HCT116 (cell line): ENCODE measurements at regions not wholly inside any gene's neighbourhood (a gene's known extent, or its start where the extent isn't known, plus 50 kb on each side); places are given as distances from the start of the nearest gene placed in this dataset.

Experiments used
- ATAC-seq: fragments of 200-7000 bp; cut with Tn5 transposase; 2 replicates; pipeline ENCODE4 v1.9.1; 2020; ENCODE audit warnings: mild to moderate bottlenecking, moderate library complexity
- BruUV-seq: library from RNA; stranded (reverse); fragments of 400-500 nt; replicated peaks from 2 replicates; lab custom pipeline; 2021; lab: Mats Ljungman, UMichigan
- CTCF ChIA-PET: fragments of 300-600 bp; sonication (Branson Sonifier 250); formaldehyde crosslinking; loops from one replicate; lab custom pipeline; 2021; ENCODE audit warnings: antibody characterized with exemption; lab: Charles Lee
- POLR2A ChIA-PET: fragments of 300-600, 350-600 bp; sonication (Branson Sonifier 250); formaldehyde crosslinking; loops from one replicate; lab custom pipeline; 2021; ENCODE audit warnings: antibody characterized with exemption; lab: Charles Lee
- RAD21 ChIA-PET, 2 experiments: fragments of 300-600 bp; sonication (Branson Sonifier 250); formaldehyde crosslinking; loops; one replicate each; lab custom pipeline; 2023; ENCODE audit warnings: low total read pairs in 2 of 2; ENCODE audit not compliant: uncharacterized antibody in 2 of 2, unreplicated experiment in 2 of 2, low non-redundant PET in 1 of 2; lab: Charles Lee
- DNase-seq: peaks from one replicate; pipeline ENCODE4 v3.0.0-alpha.2; 2010; ENCODE audit warnings: low read depth, low spot score
- H2AFZ ChIP-seq: fragments of 200-600 bp; shearing (Covaris generic), sonication (generic); 2 replicates; pipeline ENCODE4 v1.6.1; 2017; ENCODE audit warnings: low read depth, mixed run types, mixed read lengths, antibody characterized with exemption, low read length; ENCODE audit not compliant: poor library complexity, severe bottlenecking
- H3K27ac ChIP-seq: 2 replicates; pipeline ENCODE4 v1.5.1; 2012; ENCODE audit warnings: low read depth, low read length
- H3K27me3 ChIP-seq: fragments of 200-600 bp; sonication (generic); 2 replicates; pipeline ENCODE4 v1.6.1; 2016; ENCODE audit warnings: mixed run types, low read length, mixed read lengths; ENCODE audit not compliant: insufficient read depth
- H3K36me3 ChIP-seq, 2 experiments: fragments of 200-500 bp in 1 of 2; fragments of 200-600 bp in 1 of 2; sonication (Bioruptor generic) in 1 of 2; sonication (generic) in 1 of 2; 2 replicates each; pipeline versions ENCODE4 v1.5.1 to v1.6.1; 2014 to 2016; ENCODE audit warnings: low read length in 2 of 2, inconsistent platforms in 1 of 2, mixed read lengths in 1 of 2, mixed run types in 1 of 2; ENCODE audit not compliant: insufficient read depth in 2 of 2, control insufficient read depth in 1 of 2
- H3K4me1 ChIP-seq, 2 experiments: fragments of 200-600 bp in 1 of 2; sonication (generic) in 1 of 2; 2 replicates each; pipeline versions ENCODE4 v1.5.1 to v1.6.1; 2012 to 2017; ENCODE audit warnings: low read length in 2 of 2, inconsistent platforms in 1 of 2, mild to moderate bottlenecking in 1 of 2, mixed read lengths in 1 of 2, mixed run types in 1 of 2, moderate library complexity in 1 of 2; ENCODE audit not compliant: insufficient read depth in 2 of 2, control insufficient read depth in 1 of 2
- H3K4me2 ChIP-seq: fragments of 200-600 bp; sonication (generic); 2 replicates; pipeline ENCODE4 v1.6.1; 2017; ENCODE audit warnings: mixed run types, low read length, mixed read lengths
- H3K4me3 ChIP-seq, 2 experiments: fragments of 200-600 bp in 1 of 2; sonication (generic) in 1 of 2; replicated peaks in 1 of 2; 2 replicates each; pipeline ENCODE4 v1.5.1; 2011 to 2016; ENCODE audit warnings: low read length in 2 of 2, control low read depth in 1 of 2, low read depth in 1 of 2, mild to moderate bottlenecking in 1 of 2, mixed read lengths in 1 of 2, mixed run types in 1 of 2
- H3K79me2 ChIP-seq: fragments of 200-600 bp; sonication (generic); 2 replicates; pipeline ENCODE4 v1.6.1; 2017; ENCODE audit warnings: mild to moderate bottlenecking, mixed run types, low read length, moderate library complexity, mixed read lengths; ENCODE audit not compliant: insufficient read depth
- H3K9ac ChIP-seq: fragments of 200-600 bp; sonication (generic); 2 replicates; pipeline ENCODE4 v1.6.1; 2016; ENCODE audit warnings: low read length, mixed read lengths
- H3K9me2 ChIP-seq: fragments of 200-600 bp; sonication (generic), shearing (Covaris generic); 2 replicates; pipeline ENCODE4 v1.6.1; 2017; ENCODE audit warnings: mixed run types, mild to moderate bottlenecking, moderate library complexity; ENCODE audit not compliant: insufficient read depth
- H3K9me3 ChIP-seq, 2 experiments: fragments of 200-500 bp in 1 of 2; fragments of 200-600 bp in 1 of 2; sonication (Bioruptor generic) in 1 of 2; sonication (generic) in 1 of 2; 2 replicates each; pipeline ENCODE4 v1.6.1; 2014 to 2017; ENCODE audit warnings: low read length in 2 of 2, mixed read lengths in 2 of 2, inconsistent platforms in 1 of 2, low read depth in 1 of 2, mild to moderate bottlenecking in 1 of 2, mixed run types in 1 of 2, moderate library complexity in 1 of 2; ENCODE audit not compliant: control insufficient read depth in 1 of 2, insufficient read depth in 1 of 2
- H4K20me1 ChIP-seq: fragments of 200-600 bp; sonication (generic), shearing (Covaris generic); 2 replicates; pipeline ENCODE4 v1.6.1; 2017; ENCODE audit warnings: mixed run types, mild to moderate bottlenecking, moderate library complexity; ENCODE audit not compliant: insufficient read depth
- CBX3 ChIP-seq: IDR thresholded peaks from 2 replicates; pipeline ENCODE4 v1.6.1; 2012; ENCODE audit warnings: low read depth
- EGR1 ChIP-seq: IDR thresholded peaks from 2 replicates; pipeline ENCODE4 v1.6.1; 2012; ENCODE audit warnings: low read depth
- ELF1 ChIP-seq: IDR thresholded peaks from 2 replicates; pipeline ENCODE4 v1.6.1; 2012; ENCODE audit warnings: low read depth, borderline replicate concordance
- FOSL1 ChIP-seq: IDR thresholded peaks from 2 replicates; pipeline ENCODE4 v1.6.1; 2012; ENCODE audit warnings: low read depth
- RAD21 ChIP-seq: IDR thresholded peaks from 2 replicates; pipeline ENCODE4 v1.6.1; 2012; ENCODE audit warnings: low read depth, mild to moderate bottlenecking
- YY1 ChIP-seq: IDR thresholded peaks from 2 replicates; pipeline ENCODE4 v1.6.1; 2011; ENCODE audit warnings: low read length, low read depth, moderate library complexity, mild to moderate bottlenecking; ENCODE audit not compliant: insufficient replicate concordance; ENCODE audit errors: extremely low read depth
- ZNF274 ChIP-seq: fragments of 200-500 bp; sonication (Bioruptor generic); IDR thresholded peaks from 2 replicates; pipeline ENCODE4 v1.6.1; 2014; ENCODE audit warnings: mild to moderate bottlenecking, low read depth, low read length, inconsistent platforms
- intact Hi-C: fragments of 100-400 bp; cut with micrococcal nuclease; formaldehyde crosslinking; loops from 2 replicates; pipeline ENCODE4 v1.10.0; 2022
- TF ChIP-seq, protein P1 (sequence below): IDR thresholded peaks from 2 replicates; pipeline ENCODE4 v1.6.1; 2012
- TF ChIP-seq, protein P2 (sequence below), 3 experiments: fragments of 200-600 bp in 1 of 3; sonication (generic) in 1 of 3; IDR thresholded peaks in 2 of 3; conservative IDR thresholded peaks in 1 of 3; 2 replicates each; pipeline ENCODE4 v1.5.1; 2012 to 2017; ENCODE audit warnings: low read depth in 2 of 3, low read length in 2 of 3, antibody characterized with exemption in 1 of 3, borderline replicate concordance in 1 of 3, control low read depth in 1 of 3, mild to moderate bottlenecking in 1 of 3, mixed read lengths in 1 of 3, mixed run types in 1 of 3, moderate library complexity in 1 of 3; ENCODE audit not compliant: insufficient read depth in 1 of 3
- TF ChIP-seq, protein P3 (sequence below): IDR thresholded peaks from 2 replicates; pipeline ENCODE4 v1.6.1; 2012; ENCODE audit warnings: low read depth
- TF ChIP-seq, protein P4 (sequence below): IDR thresholded peaks from 2 replicates; pipeline ENCODE4 v1.6.1; 2012

DNA sequence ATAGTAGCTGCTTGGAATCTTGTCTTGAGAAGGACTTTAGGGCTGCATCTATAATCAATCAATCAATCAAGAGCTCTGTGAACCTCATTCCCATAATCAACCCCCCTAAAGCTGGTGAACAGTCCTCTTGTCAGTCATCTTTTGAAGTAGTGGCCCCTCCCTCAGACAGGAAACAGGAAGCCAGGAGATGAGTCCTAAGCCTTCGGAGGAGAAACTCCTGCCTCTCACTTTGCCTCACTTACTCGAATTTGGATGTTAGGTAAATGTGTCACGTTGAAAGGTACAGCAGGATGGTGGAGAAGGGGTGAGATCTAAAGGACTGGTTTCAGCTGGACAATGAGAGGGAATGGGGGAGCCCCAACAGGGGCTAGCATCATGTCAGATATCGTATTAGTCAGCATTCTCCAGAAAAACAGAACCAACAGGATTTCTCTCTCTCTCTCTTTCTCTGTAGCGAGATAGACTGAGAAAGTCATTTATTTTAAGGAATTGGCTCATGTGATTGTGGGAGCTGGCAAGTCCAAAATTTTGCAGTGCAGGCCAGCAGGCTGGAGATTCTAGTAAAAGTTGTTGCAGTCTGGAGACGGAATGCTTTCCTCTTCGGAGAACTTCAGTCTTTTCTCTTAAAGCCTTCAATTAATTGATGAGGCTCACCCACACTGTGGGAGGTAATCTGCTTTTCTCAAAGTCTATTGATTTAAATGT lies 144.4 kb upstream of the PWP1 start:
- CTCF ChIA-PET, result no interaction called here
- Histone ChIP-seq H3K79me2 (no peaks in the 10 kb centered on the region), H3K27me3 (no peaks in the 10 kb centered on the region), H3K4me3 (no peak overlapping the region), H4K20me1 (no peaks in the 10 kb centered on the region), H3K9me3 (no peaks in the 10 kb centered on the region), H3K4me2 (no peak overlapping the region), H3K9me2 (no peaks in the 10 kb centered on the region), H3K4me1 (peaks cover 0 to 4% of the 10 kb centered on the region in 2 experiments; a peak in 1 of 4 replicates), H3K36me3 (no peaks in the 10 kb centered on the region), H2AFZ (no peak overlapping the region), H3K27ac (no peak overlapping the region), H3K9ac (no peak overlapping the region)
- RAD21 ChIA-PET, result no interaction called here
- intact Hi-C loops, result no loop called here
- ATAC-seq (no peak), DNase-seq (no peak)
- BruUV-seq, result no TSS peak
- TF ChIP-seq RAD21, result no peak
- POLR2A ChIA-PET, result no interaction called here

DNA sequence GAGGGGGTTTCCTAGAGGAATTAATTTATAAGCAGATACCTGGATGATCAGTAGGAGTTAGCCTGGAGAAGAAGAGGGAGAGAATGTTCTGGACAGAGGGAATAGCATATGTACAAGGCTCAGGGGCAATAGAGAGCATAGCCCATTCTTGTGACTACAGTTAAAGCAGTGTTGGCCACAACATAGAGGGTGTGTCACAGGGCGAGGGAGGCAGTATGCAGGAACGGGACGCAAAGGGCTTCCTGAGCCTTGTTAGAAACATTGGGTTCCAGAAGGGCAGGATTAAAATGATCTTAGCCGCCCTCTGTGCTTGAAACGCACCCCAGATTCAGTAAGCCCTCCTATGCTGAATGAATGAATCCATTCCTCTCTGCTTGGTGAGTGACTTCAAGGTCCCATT lies 142.2 kb upstream of the PWP1 start:
- no peaks in the 10 kb centered on the region for H4K20me1 ChIP-seq
- H2AFZ ChIP-seq, result no peak overlapping the region
- no peak for ATAC-seq
- H3K9ac ChIP-seq, result no peak overlapping the region
- no peaks in the 10 kb centered on the region for H3K27me3 ChIP-seq
- no peak overlapping the region for H3K4me2 ChIP-seq
- ChIA-PET RAD21 (no interaction called here), CTCF (no interaction called here), POLR2A (no interaction called here)
- no peaks in the 10 kb centered on the region for H3K9me2 ChIP-seq
- no TSS peak for BruUV-seq
- H3K79me2 ChIP-seq, result no peaks in the 10 kb centered on the region
- peaks cover 0 to 4% of the 10 kb centered on the region in 2 experiments; a peak in 1 of 4 replicates for H3K4me1 ChIP-seq
- no peak overlapping the region for H3K27ac ChIP-seq
- intact Hi-C loops, result no loop called here
- H3K4me3 ChIP-seq, result no peak overlapping the region
- DNase-seq, result no peak
- no peaks in the 10 kb centered on the region for H3K36me3 ChIP-seq
- no peaks in the 10 kb centered on the region for H3K9me3 ChIP-seq
- TF ChIP-seq FOSL1, result no peak
- TF ChIP-seq CBX3, result no peak
- TF ChIP-seq ELF1, result no peak
- TF ChIP-seq EGR1, result no peak
- TF ChIP-seq, protein P1, sequence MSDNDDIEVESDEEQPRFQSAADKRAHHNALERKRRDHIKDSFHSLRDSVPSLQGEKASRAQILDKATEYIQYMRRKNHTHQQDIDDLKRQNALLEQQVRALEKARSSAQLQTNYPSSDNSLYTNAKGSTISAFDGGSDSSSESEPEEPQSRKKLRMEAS, result no peak
- TF ChIP-seq ZNF274, result no peak
- TF ChIP-seq, protein P2, sequence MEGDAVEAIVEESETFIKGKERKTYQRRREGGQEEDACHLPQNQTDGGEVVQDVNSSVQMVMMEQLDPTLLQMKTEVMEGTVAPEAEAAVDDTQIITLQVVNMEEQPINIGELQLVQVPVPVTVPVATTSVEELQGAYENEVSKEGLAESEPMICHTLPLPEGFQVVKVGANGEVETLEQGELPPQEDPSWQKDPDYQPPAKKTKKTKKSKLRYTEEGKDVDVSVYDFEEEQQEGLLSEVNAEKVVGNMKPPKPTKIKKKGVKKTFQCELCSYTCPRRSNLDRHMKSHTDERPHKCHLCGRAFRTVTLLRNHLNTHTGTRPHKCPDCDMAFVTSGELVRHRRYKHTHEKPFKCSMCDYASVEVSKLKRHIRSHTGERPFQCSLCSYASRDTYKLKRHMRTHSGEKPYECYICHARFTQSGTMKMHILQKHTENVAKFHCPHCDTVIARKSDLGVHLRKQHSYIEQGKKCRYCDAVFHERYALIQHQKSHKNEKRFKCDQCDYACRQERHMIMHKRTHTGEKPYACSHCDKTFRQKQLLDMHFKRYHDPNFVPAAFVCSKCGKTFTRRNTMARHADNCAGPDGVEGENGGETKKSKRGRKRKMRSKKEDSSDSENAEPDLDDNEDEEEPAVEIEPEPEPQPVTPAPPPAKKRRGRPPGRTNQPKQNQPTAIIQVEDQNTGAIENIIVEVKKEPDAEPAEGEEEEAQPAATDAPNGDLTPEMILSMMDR (IDR thresholded peaks at IDR 0.05 in 2 of 3, conservative IDR thresholded peaks at IDR 0.05 in 1 of 3; ENCODE audit: borderline replicate concordance in 1 of 3, insufficient read depth in 1 of 3, low read depth in 2 of 3, low read length in 2 of 3), result no peak
- no peak for TF ChIP-seq YY1
- TF ChIP-seq, protein P3, sequence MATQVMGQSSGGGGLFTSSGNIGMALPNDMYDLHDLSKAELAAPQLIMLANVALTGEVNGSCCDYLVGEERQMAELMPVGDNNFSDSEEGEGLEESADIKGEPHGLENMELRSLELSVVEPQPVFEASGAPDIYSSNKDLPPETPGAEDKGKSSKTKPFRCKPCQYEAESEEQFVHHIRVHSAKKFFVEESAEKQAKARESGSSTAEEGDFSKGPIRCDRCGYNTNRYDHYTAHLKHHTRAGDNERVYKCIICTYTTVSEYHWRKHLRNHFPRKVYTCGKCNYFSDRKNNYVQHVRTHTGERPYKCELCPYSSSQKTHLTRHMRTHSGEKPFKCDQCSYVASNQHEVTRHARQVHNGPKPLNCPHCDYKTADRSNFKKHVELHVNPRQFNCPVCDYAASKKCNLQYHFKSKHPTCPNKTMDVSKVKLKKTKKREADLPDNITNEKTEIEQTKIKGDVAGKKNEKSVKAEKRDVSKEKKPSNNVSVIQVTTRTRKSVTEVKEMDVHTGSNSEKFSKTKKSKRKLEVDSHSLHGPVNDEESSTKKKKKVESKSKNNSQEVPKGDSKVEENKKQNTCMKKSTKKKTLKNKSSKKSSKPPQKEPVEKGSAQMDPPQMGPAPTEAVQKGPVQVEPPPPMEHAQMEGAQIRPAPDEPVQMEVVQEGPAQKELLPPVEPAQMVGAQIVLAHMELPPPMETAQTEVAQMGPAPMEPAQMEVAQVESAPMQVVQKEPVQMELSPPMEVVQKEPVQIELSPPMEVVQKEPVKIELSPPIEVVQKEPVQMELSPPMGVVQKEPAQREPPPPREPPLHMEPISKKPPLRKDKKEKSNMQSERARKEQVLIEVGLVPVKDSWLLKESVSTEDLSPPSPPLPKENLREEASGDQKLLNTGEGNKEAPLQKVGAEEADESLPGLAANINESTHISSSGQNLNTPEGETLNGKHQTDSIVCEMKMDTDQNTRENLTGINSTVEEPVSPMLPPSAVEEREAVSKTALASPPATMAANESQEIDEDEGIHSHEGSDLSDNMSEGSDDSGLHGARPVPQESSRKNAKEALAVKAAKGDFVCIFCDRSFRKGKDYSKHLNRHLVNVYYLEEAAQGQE, result no peak
- TF ChIP-seq, protein P4, sequence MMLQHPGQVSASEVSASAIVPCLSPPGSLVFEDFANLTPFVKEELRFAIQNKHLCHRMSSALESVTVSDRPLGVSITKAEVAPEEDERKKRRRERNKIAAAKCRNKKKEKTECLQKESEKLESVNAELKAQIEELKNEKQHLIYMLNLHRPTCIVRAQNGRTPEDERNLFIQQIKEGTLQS, result no peak
